K562 (cell line): ENCODE measurements at regions not wholly inside any gene's neighbourhood (a gene's known extent, or its start where the extent isn't known, plus 50 kb on each side); places are given as distances from the start of the nearest gene placed in this dataset.

Source experiments
- ATAC-seq: fragments of 200-7000 bp; cut with Tn5 transposase; 3 replicates; pipeline ENCODE4 v1.9.1; 2020; ENCODE audit warnings: moderate library complexity
- BruUV-seq: library from RNA; stranded (reverse); fragments of 400-500 nt; replicated peaks from 2 replicates; lab custom pipeline; 2021; lab: Mats Ljungman, UMichigan
- CTCF ChIA-PET: fragments of 300-600 bp; formaldehyde crosslinking; extraction: SDS; loops from one replicate; lab custom pipeline; 2021; ENCODE audit warnings: low intra/inter-chr PET ratio; lab: Yijun Ruan, JAX
- POLR2A ChIA-PET: fragments of 300-600, 350-650 bp; sonication (Branson Sonifier 250); formaldehyde crosslinking; extraction: SDS; loops from one replicate; lab custom pipeline; 2021; ENCODE audit warnings: antibody characterized with exemption, inconsistent platforms; lab: Yijun Ruan, JAX
- DNase-seq, 4 experiments: peaks; one replicate each; pipeline versions ENCODE4 v3.0.0 to v3.0.0-alpha.2; 2011 to 2018; ENCODE audit warnings: low spot score in 3 of 4, mixed read lengths in 3 of 4; ENCODE audit errors: extremely low read depth in 1 of 4
- FAIRE-seq: peaks from 2 replicates; lab custom pipeline; 2011; peaks lifted over from hg19 to GRCh38; lab: Jason Lieb, UNC
- H2AFZ ChIP-seq: 2 replicates; pipeline ENCODE4 v1.6.0; 2011; ENCODE audit warnings: low read depth, low read length, control low read depth, inconsistent platforms
- H3K27ac ChIP-seq: fragments of 200-600 bp; 3 replicates; pipeline ENCODE4 v1.8.0; 2011; ENCODE audit warnings: low read depth, mild to moderate bottlenecking, control low read depth, inconsistent platforms, low read length, moderate library complexity, mixed read lengths; ENCODE audit errors: extremely low read depth
- H3K27me3 ChIP-seq, 2 experiments: fragments of 300-600 bp in 1 of 2; 2 replicates in 1 of 2; 3 replicates in 1 of 2; pipeline versions ENCODE4 v1.6.0 to v1.8.0; 2011; ENCODE audit warnings: inconsistent platforms in 2 of 2, low read length in 2 of 2, mild to moderate bottlenecking in 1 of 2, mixed read lengths in 1 of 2, moderate library complexity in 1 of 2; ENCODE audit not compliant: control insufficient read depth in 2 of 2, insufficient read depth in 2 of 2
- H3K36me3 ChIP-seq: fragments of 300-600 bp; 3 replicates; pipeline ENCODE4 v1.8.0; 2011; ENCODE audit warnings: mild to moderate bottlenecking, low read length, inconsistent platforms; ENCODE audit not compliant: control insufficient read depth, insufficient read depth
- H3K4me1 ChIP-seq, 2 experiments: fragments of 200-600 bp in 1 of 2; replicated peaks in 1 of 2; 2 replicates in 1 of 2; 3 replicates in 1 of 2; pipeline versions ENCODE4 v1.5.1 to v1.8.0; 2011; ENCODE audit warnings: inconsistent platforms in 2 of 2, low read length in 2 of 2, mild to moderate bottlenecking in 1 of 2, mixed read lengths in 1 of 2, moderate library complexity in 1 of 2; ENCODE audit not compliant: control insufficient read depth in 2 of 2, insufficient read depth in 2 of 2
- H3K4me2 ChIP-seq: 2 replicates; pipeline ENCODE4 v1.6.1; 2011; ENCODE audit warnings: low read length, control low read depth, inconsistent platforms, mixed read lengths; ENCODE audit not compliant: insufficient read depth
- H3K4me3 ChIP-seq: fragments of 200-600 bp; sonication (generic), shearing (Covaris generic); 2 replicates; pipeline ENCODE4 v1.5.1; 2016; ENCODE audit warnings: control low read depth, inconsistent platforms
- H3K79me2 ChIP-seq: fragments of 200-600 bp; 3 replicates; pipeline ENCODE4 v1.8.0; 2011; ENCODE audit warnings: low read length, inconsistent platforms; ENCODE audit not compliant: control insufficient read depth, insufficient read depth
- H3K9ac ChIP-seq, 2 experiments: 2 replicates each; pipeline versions ENCODE4 v1.6.0 to v1.6.1; 2011; ENCODE audit warnings: low read depth in 2 of 2, low read length in 2 of 2, control low read depth in 1 of 2, inconsistent platforms in 1 of 2, mild to moderate bottlenecking in 1 of 2, mixed read lengths in 1 of 2; ENCODE audit not compliant: insufficient read depth in 1 of 2
- H3K9me1 ChIP-seq: one replicate; pipeline ENCODE4 v1.6.0; 2011; ENCODE audit warnings: inconsistent platforms, mild to moderate bottlenecking, low read length, moderate library complexity; ENCODE audit not compliant: control insufficient read depth, insufficient read depth
- H3K9me3 ChIP-seq: replicated peaks from 2 replicates; pipeline ENCODE4 v1.5.1; 2011; ENCODE audit warnings: low read depth, low read length, inconsistent platforms; ENCODE audit not compliant: control insufficient read depth, insufficient read depth
- H4K20me1 ChIP-seq: replicated peaks from 2 replicates; pipeline ENCODE4 v1.6.1; 2011; ENCODE audit warnings: low read length, inconsistent platforms, mixed read lengths; ENCODE audit not compliant: control insufficient read depth, insufficient read depth
- ARHGAP35 ChIP-seq: fragments of 450-650 bp; IDR thresholded peaks from 2 replicates; pipeline ENCODE4 v1.6.1; 2018; ENCODE audit not compliant: partially characterized antibody
- CEBPB ChIP-seq: fragments of 450-650 bp; IDR thresholded peaks from 2 replicates; pipeline ENCODE4 v1.6.1; 2016; ENCODE audit warnings: missing genetic modification characterization, missing compliant biosample characterization
- CXXC5 ChIP-seq: fragments of 250-450 bp; sonication (Bioruptor Pico); IDR thresholded peaks from 2 replicates; pipeline ENCODE4 v1.8.0; 2022; ENCODE audit warnings: inconsistent platforms, mild to moderate bottlenecking, moderate library complexity
- GATA2 ChIP-seq: sonication (generic); formaldehyde crosslinking; IDR thresholded peaks from 2 replicates; pipeline ENCODE4 v1.4.0; 2020; ENCODE audit warnings: mild to moderate bottlenecking, missing genetic modification reagents
- KAT7 ChIP-seq: sonication (generic); formaldehyde crosslinking; IDR thresholded peaks from 2 replicates; pipeline ENCODE4 v1.8.0; 2022; ENCODE audit warnings: missing genetic modification reagents, mild to moderate bottlenecking, borderline replicate concordance
- OTX1 ChIP-seq: fragments of 450-650 bp; formaldehyde crosslinking; IDR thresholded peaks from 2 replicates; pipeline ENCODE4 v1.4.0; 2022; ENCODE audit warnings: mild to moderate bottlenecking
- PCBP1 ChIP-seq: fragments of 200-400 bp; formaldehyde crosslinking; IDR thresholded peaks from 2 replicates; pipeline ENCODE4 v1.6.1; 2018; ENCODE audit warnings: mild to moderate bottlenecking, low read depth, low read length; ENCODE audit not compliant: poor library complexity, severe bottlenecking
- RBBP5 ChIP-seq: fragments of 200-600 bp; sonication (generic); IDR thresholded peaks from 2 replicates; pipeline ENCODE4 v1.6.1; 2012; ENCODE audit warnings: borderline replicate concordance, mild to moderate bottlenecking, low read length, control low read depth, inconsistent platforms; ENCODE audit not compliant: insufficient read depth, poor library complexity, severe bottlenecking
- SIN3A ChIP-seq, 2 experiments: fragments of 150-350 bp in 1 of 2; IDR thresholded peaks; 2 replicates each; pipeline ENCODE4 v1.6.1; 2011 to 2016; ENCODE audit warnings: borderline replicate concordance in 2 of 2, low read depth in 2 of 2, low read length in 2 of 2, mild to moderate bottlenecking in 2 of 2, moderate library complexity in 2 of 2; ENCODE audit not compliant: control insufficient read depth in 1 of 2
- SMAD4 ChIP-seq: fragments of 250-450 bp; sonication (Bioruptor Pico); conservative IDR thresholded peaks from 2 replicates; pipeline ENCODE4 v1.8.0; 2021; ENCODE audit warnings: inconsistent platforms, mild to moderate bottlenecking, moderate library complexity
- TBP ChIP-seq: optimal IDR thresholded peaks from 2 replicates; pipeline ENCODE3; 2011; ENCODE audit warnings: low read depth, low read length, improper control_type of control experiment
- THAP7 ChIP-seq: fragments of 250-450 bp; sonication (Bioruptor Pico); IDR thresholded peaks from 2 replicates; pipeline ENCODE4 v1.5.0; 2021
- USF2 ChIP-seq: sonication (generic); formaldehyde crosslinking; IDR thresholded peaks from 2 replicates; pipeline ENCODE4 v1.5.0; 2020; ENCODE audit warnings: missing genetic modification reagents
- ZNF146 ChIP-seq: IDR thresholded peaks from one replicate; pipeline ENCODE4 v1.6.1; 2018; ENCODE audit warnings: missing compliant biosample characterization; ENCODE audit not compliant: unreplicated experiment
- ZNF253 ChIP-seq: fragments of 250-450 bp; sonication (Bioruptor Pico); conservative IDR thresholded peaks from 2 replicates; pipeline ENCODE4 v1.6.1; 2021; ENCODE audit warnings: mild to moderate bottlenecking
- ZNF764 ChIP-seq: fragments of 250-450 bp; sonication (Bioruptor Pico); IDR thresholded peaks from 2 replicates; pipeline ENCODE4 v1.4.0; 2020; ENCODE audit warnings: low read depth, mild to moderate bottlenecking, moderate library complexity
- WGBS: fragments of 100-300 bp; shearing (Covaris generic); methylation state at CpG from one replicate; pipeline ENCODE4 v1.1.6; 2016; ENCODE audit warnings: low coverage, mixed read lengths; ENCODE audit not compliant: insufficient coverage; ENCODE audit errors: missing lambda C conversion rate; 5-methylcytosine and 5-hydroxymethylcytosine counted together
- in situ Hi-C: fragments of 300-500 bp; cut with MboI; formaldehyde crosslinking; loops from 4 replicates; pipeline ENCODE4 v1.15.0; 2018; ENCODE audit warnings: inconsistent platforms, mixed read lengths
- intact Hi-C: fragments of 100-400 bp; cut with micrococcal nuclease; formaldehyde crosslinking; loops from 2 replicates; pipeline ENCODE4 v1.14.2; 2022
- TF ChIP-seq, protein P1 (sequence below): IDR thresholded peaks from 2 replicates; pipeline ENCODE4 v1.6.1; 2011; ENCODE audit warnings: borderline replicate concordance, low read depth, mild to moderate bottlenecking, moderate library complexity, low read length; ENCODE audit not compliant: insufficient read depth, poor library complexity, severe bottlenecking

- TF ChIP-seq RBBP5 (no peak), PCBP1 (no peak), USF2 (CRISPR knock-in tag) (no peak)
Measured at GRCh38 chr18:44629406-44629805, 51.3 kb upstream of the SETBP1 start (continued).

GRCh38 chr18:44630118-44630517, 50.6 kb upstream of the SETBP1 start:
- Histone ChIP-seq H3K4me1 (no peaks in the 10 kb centered on the region), H3K79me2 (no peaks in the 10 kb centered on the region), H4K20me1 (no peaks in the 10 kb centered on the region), H3K4me3 (no peak overlapping the region), H3K9me3 (no peaks in the 10 kb centered on the region), H3K27me3 (no peaks in the 10 kb centered on the region), H3K27ac (no peak overlapping the region), H3K9ac (no peak overlapping the region), H3K9me1 (no peaks in the 10 kb centered on the region), H3K4me2 (no peak overlapping the region), H3K36me3 (no peaks in the 10 kb centered on the region), H2AFZ (no peak overlapping the region)
- WGBS = 0% methylated on average over 2 of the region's 2 CpGs
- ATAC-seq (no peak), FAIRE-seq (no peak), DNase-seq (no peak)
- no TSS peak for BruUV-seq
- ChIA-PET POLR2A (no interaction called here), CTCF (no interaction called here)
- intact Hi-C loops (no loop called here), in situ Hi-C loops (no loop called here)
- TF ChIP-seq ZNF764 (CRISPR knock-in tag) = no peak
- TF ChIP-seq ZNF253 (CRISPR knock-in tag) = no peak
- no peak for TF ChIP-seq ARHGAP35
- no peak for TF ChIP-seq SMAD4 (CRISPR knock-in tag)
- TF ChIP-seq GATA2 (CRISPR knock-in tag) = no peak
- TF ChIP-seq ZNF146 (CRISPR knock-in tag) = no peak
- TF ChIP-seq, protein P1, sequence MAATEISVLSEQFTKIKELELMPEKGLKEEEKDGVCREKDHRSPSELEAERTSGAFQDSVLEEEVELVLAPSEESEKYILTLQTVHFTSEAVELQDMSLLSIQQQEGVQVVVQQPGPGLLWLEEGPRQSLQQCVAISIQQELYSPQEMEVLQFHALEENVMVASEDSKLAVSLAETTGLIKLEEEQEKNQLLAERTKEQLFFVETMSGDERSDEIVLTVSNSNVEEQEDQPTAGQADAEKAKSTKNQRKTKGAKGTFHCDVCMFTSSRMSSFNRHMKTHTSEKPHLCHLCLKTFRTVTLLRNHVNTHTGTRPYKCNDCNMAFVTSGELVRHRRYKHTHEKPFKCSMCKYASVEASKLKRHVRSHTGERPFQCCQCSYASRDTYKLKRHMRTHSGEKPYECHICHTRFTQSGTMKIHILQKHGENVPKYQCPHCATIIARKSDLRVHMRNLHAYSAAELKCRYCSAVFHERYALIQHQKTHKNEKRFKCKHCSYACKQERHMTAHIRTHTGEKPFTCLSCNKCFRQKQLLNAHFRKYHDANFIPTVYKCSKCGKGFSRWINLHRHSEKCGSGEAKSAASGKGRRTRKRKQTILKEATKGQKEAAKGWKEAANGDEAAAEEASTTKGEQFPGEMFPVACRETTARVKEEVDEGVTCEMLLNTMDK = no peak
- TF ChIP-seq SIN3A (IDR thresholded peaks at IDR 0.05; ENCODE audit: borderline replicate concordance in 2 of 2, control insufficient read depth in 1 of 2, low read depth in 2 of 2, low read length in 2 of 2) = no peak
- TF ChIP-seq OTX1 (CRISPR knock-in tag) = no peak
- no peak for TF ChIP-seq KAT7 (CRISPR knock-in tag)
- no peak for TF ChIP-seq CEBPB (tag)
- TF ChIP-seq CXXC5 = no peak
- TF ChIP-seq TBP = no peak
- TF ChIP-seq THAP7 (CRISPR knock-in tag) = no peak
